ENCODE measurements at regions not wholly inside any gene's neighbourhood (a gene's known extent, or its start where the extent isn't known, plus 50 kb on each side); places are given as distances from the start of the nearest gene placed in this dataset.

GRCh38 chr21:17671733-17672132, 59.0 kb upstream of the BTG3 start:
- TF ChIP-seq TCF4 (CRISPR knock-in tag; IDR thresholded peaks at IDR 0.05; ENCODE audit: borderline replicate concordance) (no peak), ZFP3 (CRISPR knock-in tag; IDR thresholded peaks at IDR 0.05) (no peak), TSHZ2 (CRISPR knock-in tag; IDR thresholded peaks at IDR 0.05) (no peak), CSDC2 (CRISPR knock-in tag; IDR thresholded peaks at IDR 0.05) (no peak), ESRRG (CRISPR knock-in tag; IDR thresholded peaks at IDR 0.05) (no peak)
- no peak for ATAC-seq

- ATAC-seq, result no peak
- TF ChIP-seq SNAI2 (CRISPR knock-in tag; IDR thresholded peaks at IDR 0.05) (no peak), TSHZ2 (CRISPR knock-in tag; IDR thresholded peaks at IDR 0.05) (no peak), CSRNP3 (CRISPR knock-in tag; IDR thresholded peaks at IDR 0.05) (no peak), BACH2 (CRISPR knock-in tag; IDR thresholded peaks at IDR 0.05; ENCODE audit: borderline replicate concordance) (no peak), ESRRG (CRISPR knock-in tag; IDR thresholded peaks at IDR 0.05) (no peak), ZNF8 (CRISPR knock-in tag; IDR thresholded peaks at IDR 0.05) (no peak)
Measured at GRCh38 chr21:17668479-17669140, 55.9 kb upstream of the BTG3 start.

- ATAC-seq, result no peak
- TF ChIP-seq TSHZ2 (CRISPR knock-in tag; IDR thresholded peaks at IDR 0.05), result no peak
Measured at GRCh38 chr21:17667256-17667655, 54.6 kb upstream of the BTG3 start.
